Smooth muscle cell of the brain vasculature (primary cell): ENCODE measurements at regions not wholly inside any gene's neighbourhood (a gene's known extent, or its start where the extent isn't known, plus 50 kb on each side); places are given as distances from the start of the nearest gene placed in this dataset.

Experiments used
- DNase-seq: peaks from one replicate; pipeline ENCODE4 v3.0.0-alpha.2; 2012; ENCODE audit warnings: low read depth, low spot score

DNA sequence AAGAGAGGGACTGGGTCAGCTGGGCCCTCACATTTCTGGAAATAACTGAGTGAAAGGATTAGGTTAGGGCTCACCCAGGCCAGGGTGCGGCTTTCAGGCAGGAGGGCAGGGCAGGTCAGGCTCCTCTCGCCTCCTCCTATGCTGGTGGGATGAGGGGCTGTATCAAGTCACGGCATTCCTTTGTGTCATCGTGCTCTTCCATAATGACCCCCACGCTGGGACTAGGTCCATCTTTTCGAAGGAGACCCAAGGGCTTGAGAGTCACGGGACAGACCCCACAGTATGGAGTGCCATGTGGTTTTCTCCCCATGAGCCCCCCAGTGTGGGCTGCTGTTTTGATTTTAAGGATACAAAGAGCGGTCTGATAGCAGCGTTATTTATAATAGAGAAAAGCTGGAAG lies 137.8 kb upstream of the COPS8 start:
- DNase-seq, result no peak

GRCh38 chr2:236949089-236949905 lies 136.4 kb upstream of the COPS8 start:
- DNase-seq, result no peak

DNA sequence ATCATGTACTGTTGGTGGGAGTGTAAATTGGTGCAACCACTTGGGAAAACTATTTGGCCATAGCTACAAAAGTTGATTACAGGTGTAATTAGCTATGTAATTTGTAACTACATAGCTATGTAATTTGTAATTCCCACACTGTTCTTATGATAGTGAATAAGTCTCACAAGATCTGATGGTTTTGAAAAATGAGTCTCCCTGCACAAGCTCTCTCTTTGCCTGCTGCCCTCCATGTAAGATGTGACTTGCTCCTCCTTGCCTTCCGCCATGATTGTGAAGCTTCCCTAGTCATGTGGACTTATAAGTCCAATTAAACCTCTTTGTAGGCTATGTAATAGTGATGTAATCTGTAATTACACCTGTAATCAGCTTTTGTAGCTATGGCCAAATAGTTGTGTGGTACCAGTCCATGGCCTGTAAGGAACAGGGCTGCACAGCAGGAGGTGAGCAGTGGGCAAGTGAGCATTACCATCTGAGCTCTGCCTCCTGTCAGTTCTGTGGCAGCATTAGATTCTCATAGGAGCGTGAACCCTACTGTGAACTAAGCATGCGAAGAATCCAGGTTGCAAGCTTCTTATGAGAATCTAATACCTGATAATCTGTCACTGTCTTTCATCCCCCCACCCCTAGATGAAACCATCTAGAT lies 133.7 kb upstream of the COPS8 start:
- no peak for DNase-seq

- DNase-seq, result no peak
Observed at GRCh38 chr2:236954641-236955040, 131.0 kb upstream of the COPS8 start.

DNA sequence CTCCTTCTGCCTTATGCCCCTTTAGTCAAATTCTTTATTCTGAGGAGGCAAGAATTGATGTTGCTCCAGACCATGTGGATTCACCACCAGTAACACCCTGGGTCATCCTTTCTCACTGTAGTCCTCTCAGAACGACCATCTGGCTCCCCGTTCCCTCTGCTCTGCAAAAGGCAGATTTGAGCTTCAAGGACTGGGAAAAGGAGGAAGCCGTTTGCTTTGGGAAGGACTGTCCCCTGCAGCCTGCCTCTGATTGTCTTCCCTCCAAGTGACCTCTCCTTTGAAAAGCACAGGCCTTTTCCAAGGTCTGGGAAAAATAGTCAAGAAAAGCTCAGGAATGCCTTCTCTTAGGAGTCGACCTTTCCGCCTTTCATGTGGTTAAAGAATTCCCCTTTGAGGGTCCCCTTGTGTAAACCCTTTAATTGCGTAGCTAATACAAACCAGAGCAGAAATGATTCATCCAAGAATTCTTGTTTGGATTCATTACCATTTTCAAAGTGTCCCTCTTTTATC lies 130.1 kb upstream of the COPS8 start:
- DNase-seq, result no peak

- no peak for DNase-seq
Observed at GRCh38 chr2:236956031-236956618, 129.6 kb upstream of the COPS8 start.

- no peak for DNase-seq
Observed at GRCh38 chr2:236956641-236957040, 129.0 kb upstream of the COPS8 start.

- DNase-seq, result no peak
Observed at GRCh38 chr2:236959036-236959435, 126.7 kb upstream of the COPS8 start.

GRCh38 chr2:236959876-236960275 lies 125.8 kb upstream of the COPS8 start:
- no peak for DNase-seq

GRCh38 chr2:236960531-236960930 lies 125.2 kb upstream of the COPS8 start:
- no peak for DNase-seq

DNA sequence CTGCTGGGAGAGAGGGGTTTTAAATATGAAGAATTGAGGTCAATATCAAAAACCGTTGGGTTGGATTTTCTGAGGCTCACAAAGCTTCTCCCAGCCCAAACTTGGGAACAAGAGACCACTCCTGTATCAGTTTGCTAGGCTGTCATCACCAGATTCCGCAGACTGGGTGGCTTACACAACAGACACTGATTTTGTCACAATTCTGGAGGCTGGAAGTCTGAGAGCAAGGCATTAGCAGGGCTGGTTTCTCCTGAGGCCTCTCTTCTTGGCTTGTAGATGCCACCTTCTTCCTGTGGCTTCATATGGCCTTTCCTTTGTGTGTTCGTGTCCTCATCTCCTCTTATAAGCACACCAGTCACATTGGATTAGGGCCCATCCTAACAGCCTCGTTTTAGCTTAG lies 122.9 kb upstream of the COPS8 start:
- no peak for DNase-seq

DNA sequence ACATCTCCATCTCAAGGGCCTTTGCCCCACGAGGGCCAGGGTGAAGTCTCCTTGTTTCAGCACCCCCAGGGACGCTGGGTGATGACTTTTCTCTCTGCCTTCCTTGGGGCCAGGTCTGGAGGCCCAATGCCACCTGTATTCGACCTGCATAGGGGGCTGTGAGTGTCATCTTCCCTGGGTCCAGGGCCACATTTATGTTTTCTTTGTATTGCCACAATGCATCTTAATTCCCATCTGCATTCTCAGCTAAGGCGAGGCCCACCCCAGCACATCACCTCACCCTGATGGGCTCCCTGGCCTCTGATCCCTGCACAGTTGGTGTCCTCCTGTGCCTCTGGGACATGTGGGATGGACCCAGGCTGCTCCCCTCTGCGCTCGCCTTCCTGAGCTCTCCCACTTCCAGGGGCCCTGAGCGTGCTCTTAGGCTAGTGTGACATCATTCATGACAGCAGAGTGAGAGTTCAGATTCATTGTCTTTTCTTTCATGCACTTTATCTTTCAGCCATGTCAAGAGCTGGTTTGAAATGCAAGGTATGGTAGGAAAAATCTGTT lies 122.0 kb upstream of the COPS8 start:
- DNase-seq, result no peak

DNA sequence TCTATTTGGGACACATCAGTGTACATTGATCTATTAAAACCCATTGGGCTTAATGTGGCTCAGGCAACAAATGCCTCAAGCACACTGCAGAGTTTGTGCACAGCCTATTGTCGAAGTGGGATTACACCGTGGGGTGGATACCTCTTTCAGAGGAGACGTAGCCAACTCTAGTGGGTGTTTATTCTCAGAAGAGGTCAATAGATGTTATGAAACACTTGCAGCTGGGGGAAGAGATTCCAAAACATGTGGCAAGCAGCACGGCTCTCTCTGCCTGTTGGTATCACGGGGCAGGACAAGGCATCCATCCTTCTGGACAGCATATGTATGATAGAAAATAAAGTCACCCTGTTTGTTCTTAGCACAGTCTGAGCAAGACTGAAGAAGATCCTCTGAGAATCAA lies 121.4 kb upstream of the COPS8 start:
- no peak for DNase-seq

GRCh38 chr2:236965021-236965840 lies 120.5 kb upstream of the COPS8 start:
- DNase-seq, result no peak

GRCh38 chr2:236965841-236966096 lies 119.9 kb upstream of the COPS8 start:
- no peak for DNase-seq

GRCh38 chr2:236967499-236967783 lies 118.2 kb upstream of the COPS8 start:
- DNase-seq, result no peak

DNA sequence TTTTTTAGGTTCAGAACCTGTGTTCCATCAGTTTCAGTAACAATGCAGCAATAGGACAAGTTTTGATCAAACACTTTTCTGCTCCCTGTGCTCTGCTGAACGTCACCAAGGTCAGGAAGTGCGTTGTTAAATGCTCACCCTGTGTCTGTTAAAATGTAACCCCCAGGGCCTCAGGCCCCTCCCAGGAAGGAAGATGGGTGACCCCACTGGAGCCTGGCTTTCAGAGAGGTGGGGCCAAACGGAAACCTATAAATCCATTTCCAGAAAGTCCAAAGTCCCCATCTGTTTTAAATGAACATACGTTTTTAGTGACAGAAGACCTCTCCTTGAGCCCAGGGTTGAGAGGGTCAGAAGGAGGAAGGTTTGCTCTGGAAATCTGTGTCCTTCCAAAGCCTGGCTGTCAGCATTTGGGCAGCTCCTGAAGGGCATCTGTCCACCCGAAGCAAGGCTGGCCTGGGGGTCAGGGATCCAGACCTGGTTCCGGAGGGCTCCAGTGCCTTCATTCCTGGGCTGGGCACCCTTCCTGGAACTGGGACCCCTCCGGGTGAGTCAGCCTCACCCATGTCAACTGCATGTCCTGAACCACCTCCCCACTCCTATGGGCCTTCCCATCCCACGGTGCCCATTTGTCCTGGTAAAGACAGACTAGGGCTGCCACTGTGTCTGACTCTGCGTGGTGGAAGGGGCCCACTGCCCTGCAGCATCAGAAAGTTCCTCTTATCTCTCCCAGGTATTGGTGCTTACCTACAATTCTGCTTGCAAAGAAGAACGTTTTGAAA lies 117.4 kb upstream of the COPS8 start:
- DNase-seq, result no peak

DNA sequence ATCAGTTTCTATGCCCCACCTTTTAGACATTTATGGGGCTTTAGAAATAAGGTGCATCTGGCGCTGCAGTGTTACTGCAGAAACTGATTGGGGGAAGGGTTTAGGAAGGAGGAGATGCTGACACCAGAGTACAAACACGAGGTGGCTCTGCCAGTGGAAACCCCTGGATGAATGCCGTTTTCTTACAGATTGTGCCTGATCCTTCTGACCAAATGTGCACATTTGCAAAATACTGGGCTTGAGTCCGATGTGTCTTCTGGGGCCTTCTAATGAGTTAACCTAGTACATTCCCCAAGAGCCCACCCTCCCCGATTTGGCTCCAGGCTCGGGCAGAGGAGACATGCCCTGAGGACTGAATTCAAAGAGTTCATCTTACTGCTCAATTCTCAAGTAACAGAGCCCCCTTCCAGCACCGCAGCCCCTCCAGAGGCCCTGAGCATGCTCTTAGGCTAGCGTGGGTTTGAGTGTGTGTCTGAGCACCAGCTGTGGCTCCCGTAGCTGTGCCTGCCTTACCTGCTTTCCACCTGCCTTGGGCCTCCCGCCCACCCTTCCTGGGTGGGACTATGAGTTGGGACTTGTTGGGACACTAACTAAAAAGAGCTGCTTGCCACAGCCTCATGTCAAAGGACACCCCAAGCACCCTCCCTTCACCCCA lies 116.7 kb upstream of the COPS8 start:
- DNase-seq, result no peak

DNA sequence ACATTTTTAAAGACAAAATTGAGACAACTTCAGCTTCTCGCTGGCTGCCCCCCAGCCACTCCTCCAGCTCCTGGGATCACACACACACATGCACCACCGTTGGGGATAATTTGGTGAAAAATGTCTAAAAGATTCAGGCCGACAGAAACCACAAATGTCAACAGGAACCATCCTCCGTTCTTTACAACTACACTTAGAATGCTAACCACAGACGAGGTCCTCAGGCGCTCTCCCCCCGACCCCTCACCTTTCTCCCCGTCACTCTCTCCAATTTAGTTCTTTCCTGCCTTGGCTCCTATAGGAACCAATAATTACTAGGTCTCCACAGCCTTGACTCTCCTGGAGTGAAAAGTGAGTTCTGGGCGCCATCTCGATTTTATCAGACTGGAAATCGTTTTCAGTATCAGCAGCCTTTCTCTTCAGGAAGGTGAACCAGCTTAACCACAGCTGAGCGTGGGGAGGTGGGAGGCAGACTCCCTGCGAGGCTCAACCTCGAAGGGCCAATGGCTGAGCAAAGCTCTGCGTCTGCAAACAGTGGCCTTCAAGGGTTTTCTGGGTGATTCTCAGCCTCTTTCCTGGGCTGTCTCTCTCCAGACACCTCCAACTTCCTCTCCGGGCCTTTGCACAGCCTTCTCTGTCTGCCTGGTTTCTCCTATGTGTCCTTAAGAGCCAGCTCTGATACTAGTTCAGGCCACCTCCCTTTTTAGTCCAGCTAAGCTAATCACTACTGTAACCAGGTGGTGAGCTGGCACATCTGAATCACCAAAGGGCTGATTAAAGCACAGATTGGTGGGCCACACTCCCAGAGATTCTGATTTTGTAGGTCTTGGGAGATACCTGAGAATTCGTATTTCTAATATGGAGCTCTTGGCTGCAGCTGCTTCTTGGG lies 115.7 kb upstream of the COPS8 start:
- no peak for DNase-seq

GRCh38 chr2:236970656-236971010 lies 115.1 kb upstream of the COPS8 start:
- DNase-seq, result no peak
